WI38 (cell line): ENCODE measurements at regions not wholly inside any gene's neighbourhood (a gene's known extent, or its start where the extent isn't known, plus 50 kb on each side); places are given as distances from the start of the nearest gene placed in this dataset.
"Not testable (repeated sequence)": the region's sequence is repeated elsewhere in the genome, so short reads cannot be mapped to it uniquely, and the experiment has no call there.

Experiments used
- H3K4me3 ChIP-seq: 2 replicates; pipeline ENCODE4 v1.5.1; 2011; ENCODE audit warnings: low read depth, mild to moderate bottlenecking, control low read depth, low read length
- CTCF ChIP-seq: IDR thresholded peaks from 2 replicates; pipeline ENCODE4 v1.5.1; 2012; ENCODE audit warnings: low read depth, mild to moderate bottlenecking, control low read depth, low read length

- TF ChIP-seq CTCF: no peak
These were observed 231.3 kb downstream of the KCNE4 start for GRCh38 chr2:223283329-223283728.

GRCh38 chr2:223283771-223284170 is 231.8 kb downstream of the KCNE4 start:
- no peak overlapping the region for H3K4me3 ChIP-seq
- no peak for TF ChIP-seq CTCF

More at GRCh38 chr2:223283329-223283728, 231.3 kb downstream of the KCNE4 start:
- no peak overlapping the region for H3K4me3 ChIP-seq

GRCh38 chr2:223285370-223286265 is 233.6 kb downstream of the KCNE4 start:
- no peak overlapping the region for H3K4me3 ChIP-seq
- no peak for TF ChIP-seq CTCF

GRCh38 chr2:223294756-223295155 is 242.8 kb downstream of the KCNE4 start:
- TF ChIP-seq CTCF: no peak

GRCh38 chr2:223297788-223298187 is 245.8 kb downstream of the KCNE4 start:
- TF ChIP-seq CTCF: no peak
- no peak overlapping the region for H3K4me3 ChIP-seq

More at GRCh38 chr2:223294756-223295155, 242.8 kb downstream of the KCNE4 start:
- no peak overlapping the region for H3K4me3 ChIP-seq

GRCh38 chr2:223298329-223298728 is 246.3 kb downstream of the KCNE4 start:
- H3K4me3 ChIP-seq: not testable (repeated sequence)

- no peak for TF ChIP-seq CTCF
- H3K4me3 ChIP-seq: no peak overlapping the region
These were observed 248.3 kb downstream of the KCNE4 start for GRCh38 chr2:223300326-223300725.
